ENCODE measurements at regions not wholly inside any gene's neighbourhood (a gene's known extent, or its start where the extent isn't known, plus 50 kb on each side); places are given as distances from the start of the nearest gene placed in this dataset.

DNA sequence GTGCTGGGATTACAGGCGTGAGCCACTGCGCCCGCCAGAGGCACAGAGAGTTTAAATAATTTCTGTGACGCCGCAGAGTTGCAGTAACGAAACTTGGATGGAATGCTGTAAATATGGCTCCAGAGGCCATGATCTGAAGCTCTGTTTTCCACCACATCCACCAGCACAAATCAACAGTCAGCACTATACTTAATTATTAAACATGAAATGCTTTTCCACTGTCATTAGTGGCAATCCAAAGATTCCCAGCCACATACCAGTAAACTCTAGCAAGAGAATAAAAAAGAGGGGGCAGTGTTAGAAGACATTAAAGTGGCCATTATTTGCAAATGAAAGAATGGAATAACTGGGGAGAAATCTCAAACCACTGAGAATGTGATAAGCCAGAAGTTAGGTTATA lies 242.5 kb downstream of the DIRAS2 start:
- Histone ChIP-seq H3K36me3 (no peaks in the 10 kb centered on the region), H3K27ac (no peak overlapping the region), H3K4me1 (ENCODE audit: control insufficient read depth in 1 of 2, insufficient read depth in 1 of 2, low read depth in 1 of 2, low read length in 1 of 2) (no peaks in the 10 kb centered on the region), H3K27me3 (peaks cover 15% of the 10 kb centered on the region), H3K4me3 (ENCODE audit: low read depth in 1 of 2, low read length in 1 of 2) (no peak overlapping the region), H3K9me3 (no peaks in the 10 kb centered on the region)
- TF ChIP-seq, protein P1, sequence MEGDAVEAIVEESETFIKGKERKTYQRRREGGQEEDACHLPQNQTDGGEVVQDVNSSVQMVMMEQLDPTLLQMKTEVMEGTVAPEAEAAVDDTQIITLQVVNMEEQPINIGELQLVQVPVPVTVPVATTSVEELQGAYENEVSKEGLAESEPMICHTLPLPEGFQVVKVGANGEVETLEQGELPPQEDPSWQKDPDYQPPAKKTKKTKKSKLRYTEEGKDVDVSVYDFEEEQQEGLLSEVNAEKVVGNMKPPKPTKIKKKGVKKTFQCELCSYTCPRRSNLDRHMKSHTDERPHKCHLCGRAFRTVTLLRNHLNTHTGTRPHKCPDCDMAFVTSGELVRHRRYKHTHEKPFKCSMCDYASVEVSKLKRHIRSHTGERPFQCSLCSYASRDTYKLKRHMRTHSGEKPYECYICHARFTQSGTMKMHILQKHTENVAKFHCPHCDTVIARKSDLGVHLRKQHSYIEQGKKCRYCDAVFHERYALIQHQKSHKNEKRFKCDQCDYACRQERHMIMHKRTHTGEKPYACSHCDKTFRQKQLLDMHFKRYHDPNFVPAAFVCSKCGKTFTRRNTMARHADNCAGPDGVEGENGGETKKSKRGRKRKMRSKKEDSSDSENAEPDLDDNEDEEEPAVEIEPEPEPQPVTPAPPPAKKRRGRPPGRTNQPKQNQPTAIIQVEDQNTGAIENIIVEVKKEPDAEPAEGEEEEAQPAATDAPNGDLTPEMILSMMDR (IDR thresholded peaks at IDR 0.05), result no peak

DNA sequence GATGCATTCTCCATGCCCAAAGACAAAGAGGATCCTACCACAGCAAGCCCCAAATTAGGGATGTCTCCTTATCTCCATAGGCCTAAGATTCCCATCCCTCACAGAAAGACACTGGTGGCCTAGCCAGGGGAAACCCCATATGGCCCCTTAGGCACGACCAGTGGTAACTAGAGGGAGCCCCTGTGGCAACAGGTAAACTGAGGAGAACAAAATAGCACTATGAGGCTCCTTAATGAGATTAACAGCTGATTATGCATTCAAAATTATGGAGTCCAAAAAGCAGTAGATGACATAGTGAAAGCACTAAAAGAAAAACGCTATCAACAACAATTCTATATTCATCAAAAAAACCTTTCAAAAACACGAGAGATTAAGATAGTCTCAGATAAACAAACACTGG lies 234.0 kb downstream of the DIRAS2 start:
- Histone ChIP-seq H3K36me3 (no peaks in the 10 kb centered on the region), H3K27ac (no peak overlapping the region), H3K9me3 (no peaks in the 10 kb centered on the region), H3K4me3 (ENCODE audit: low read depth in 1 of 2, low read length in 1 of 2) (no peak overlapping the region), H3K4me1 (ENCODE audit: control insufficient read depth in 1 of 2, insufficient read depth in 1 of 2, low read depth in 1 of 2, low read length in 1 of 2) (no peaks in the 10 kb centered on the region), H3K27me3 (peaks cover 33% of the 10 kb centered on the region)
- TF ChIP-seq, protein P1 (IDR thresholded peaks at IDR 0.05), result no peak

DNA sequence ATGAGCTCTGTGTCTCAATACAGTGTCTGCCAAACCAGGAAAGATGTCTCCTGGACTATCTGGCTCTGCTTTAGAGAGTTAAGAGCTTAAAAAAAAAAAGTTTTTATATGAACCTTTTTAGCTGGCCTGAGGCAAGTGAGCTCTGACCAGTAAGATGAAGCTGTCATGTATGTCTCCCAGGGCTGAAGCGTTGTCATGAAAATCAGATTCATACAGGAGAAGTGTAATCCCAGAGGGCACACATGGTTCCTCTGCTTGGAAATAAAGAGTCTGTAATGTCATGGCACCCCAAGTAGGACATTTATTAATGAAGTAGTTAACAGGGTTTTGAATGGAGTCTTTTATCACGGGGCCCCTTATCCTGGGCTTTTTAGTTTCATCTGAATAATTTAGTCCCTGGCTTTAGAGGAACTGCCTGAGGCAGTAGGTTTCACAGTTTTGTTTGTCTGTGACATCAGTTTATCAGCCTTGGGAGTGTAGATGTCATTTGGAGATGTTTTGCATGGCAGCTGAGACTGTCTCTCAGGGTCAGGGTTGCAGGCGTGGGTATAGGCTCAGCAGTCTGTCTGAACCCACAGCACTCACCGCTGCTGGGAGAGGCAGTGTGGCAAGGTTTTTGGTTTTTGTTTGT lies 223.3 kb downstream of the DIRAS2 start:
- no peaks in the 10 kb centered on the region for H3K36me3 ChIP-seq
- H3K27me3 ChIP-seq, result peaks cover 10% of the 10 kb centered on the region
- TF ChIP-seq, protein P1 (IDR thresholded peaks at IDR 0.05), result no peak

DNA sequence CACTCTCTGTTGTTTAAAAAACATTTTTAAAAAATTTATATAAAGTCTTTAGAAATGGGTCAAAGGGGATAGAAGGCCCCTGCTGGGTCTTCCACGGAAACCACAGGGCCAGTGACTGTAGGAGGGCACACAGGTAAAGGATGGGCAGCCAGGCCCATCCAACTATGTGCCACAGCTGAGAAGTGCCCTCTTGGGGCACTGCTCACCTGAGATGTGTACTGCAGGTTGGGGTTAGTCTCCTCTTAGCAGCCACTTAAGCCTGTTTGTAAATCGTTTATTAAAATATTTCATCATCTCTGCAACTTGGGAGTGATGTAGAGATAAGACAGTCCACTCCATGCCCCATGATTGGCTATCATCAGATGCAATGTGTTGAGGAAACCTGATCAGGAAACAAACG lies 222.4 kb downstream of the DIRAS2 start:
- H3K27ac ChIP-seq, result no peak overlapping the region
- TF ChIP-seq, protein P1 (IDR thresholded peaks at IDR 0.05), result no peak
- no peaks in the 10 kb centered on the region for H3K36me3 ChIP-seq
- no peak overlapping the region for H3K4me3 ChIP-seq (ENCODE audit: low read depth in 1 of 2, low read length in 1 of 2)
- no peaks in the 10 kb centered on the region for H3K9me3 ChIP-seq
- peaks cover 16% of the 10 kb centered on the region for H3K27me3 ChIP-seq
- no peaks in the 10 kb centered on the region for H3K4me1 ChIP-seq (ENCODE audit: control insufficient read depth in 1 of 2, insufficient read depth in 1 of 2, low read depth in 1 of 2, low read length in 1 of 2)

More for the DNA sequence above, 223.3 kb downstream of the DIRAS2 start:
- no peaks in the 10 kb centered on the region for H3K9me3 ChIP-seq
- H3K27ac ChIP-seq, result no peak overlapping the region
- no peaks in the 10 kb centered on the region for H3K4me1 ChIP-seq (ENCODE audit: control insufficient read depth in 1 of 2, insufficient read depth in 1 of 2, low read depth in 1 of 2, low read length in 1 of 2)
- H3K4me3 ChIP-seq (ENCODE audit: low read depth in 1 of 2, low read length in 1 of 2), result no peak overlapping the region

DNA sequence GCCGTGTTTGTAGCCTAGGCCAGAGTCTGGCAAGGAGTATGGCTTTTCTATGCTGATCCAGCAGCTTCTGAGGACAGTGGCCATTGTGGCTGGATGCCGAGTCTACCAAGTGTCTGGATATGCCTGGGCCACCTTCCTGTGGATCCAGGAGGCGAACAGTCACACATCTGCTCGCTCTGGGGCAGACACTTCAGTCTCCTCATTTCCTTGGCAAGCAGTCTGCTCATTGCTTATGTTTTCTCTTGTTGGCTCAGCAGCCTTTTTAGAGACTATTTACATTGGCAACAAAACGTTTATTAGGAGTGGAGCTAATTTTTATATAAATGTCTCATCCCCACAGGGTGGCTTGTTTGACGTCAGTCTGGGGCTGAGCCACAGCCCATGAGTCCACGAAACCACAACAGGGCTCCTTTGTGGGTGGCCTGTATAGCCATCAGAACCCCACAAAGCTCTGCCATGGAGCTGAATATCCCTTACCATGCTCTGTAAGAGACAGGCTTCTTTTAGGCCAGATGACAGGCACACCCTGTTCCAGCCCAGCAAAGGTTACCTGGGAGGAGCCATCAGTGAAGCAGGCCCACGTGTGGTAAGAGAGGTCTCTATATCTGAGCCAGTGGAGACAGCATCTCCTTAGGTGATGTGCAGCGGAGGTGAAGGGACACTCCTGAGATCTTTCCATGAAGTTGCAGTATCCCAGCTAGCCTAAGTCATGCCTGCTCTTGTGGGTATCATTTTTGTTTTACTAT lies 221.7 kb downstream of the DIRAS2 start:
- TF ChIP-seq, protein P1 (IDR thresholded peaks at IDR 0.05), result no peak
- peaks cover 24% of the 10 kb centered on the region for H3K27me3 ChIP-seq
- no peak overlapping the region for H3K27ac ChIP-seq
- no peaks in the 10 kb centered on the region for H3K36me3 ChIP-seq
- H3K4me3 ChIP-seq (ENCODE audit: low read depth in 1 of 2, low read length in 1 of 2), result no peak overlapping the region
- no peaks in the 10 kb centered on the region for H3K4me1 ChIP-seq (ENCODE audit: control insufficient read depth in 1 of 2, insufficient read depth in 1 of 2, low read depth in 1 of 2, low read length in 1 of 2)
- H3K9me3 ChIP-seq, result no peaks in the 10 kb centered on the region

All from neutrophil (primary cell).